Esophagus mucosa (tissue), 1 donor: ENCODE measurements at regions not wholly inside any gene's neighbourhood (a gene's known extent, or its start where the extent isn't known, plus 50 kb on each side); places are given as distances from the start of the nearest gene placed in this dataset.
A peak's percentile ranks its signal among the peaks of the same experiment; 100 is the strongest.

Experiments
- ATAC-seq: fragments of 200-7000 bp; cut with Tn5 transposase; one replicate; pipeline ENCODE4 v1.9.1; 2020
- donor health status: DM: yes; HTN: yes; CAD: no.

- ATAC-seq: no peak
These were observed 88.0 kb upstream of the MBIP start for GRCh38 chr14:36408388-36408787.

- ATAC-seq: no peak
These were observed 85.3 kb upstream of the MBIP start for GRCh38 chr14:36405589-36406274.

- no peak for ATAC-seq
These were observed 82.4 kb upstream of the MBIP start for GRCh38 chr14:36402867-36403266.

- no peak for ATAC-seq
These were observed 78.2 kb upstream of the MBIP start for GRCh38 chr14:36398463-36399291.

GRCh38 chr14:36397357-36397756 is 76.9 kb upstream of the MBIP start:
- no peak for ATAC-seq

- no peak for ATAC-seq
These were observed 76.4 kb upstream of the MBIP start for GRCh38 chr14:36396798-36397197.

GRCh38 chr14:36394593-36394992 is 74.2 kb upstream of the MBIP start:
- no peak for ATAC-seq

- no peak for ATAC-seq
These were observed 70.3 kb upstream of the MBIP start for GRCh38 chr14:36390718-36391117.

- ATAC-seq: peak; percentile 66
These were observed 63.5 kb upstream of the MBIP start for GRCh38 chr14:36383767-36384431.

- ATAC-seq: peak; percentile 91
These were observed 53.7 kb upstream of the MBIP start for GRCh38 chr14:36373982-36374673.
